ENCODE measurements at regions not wholly inside any gene's neighbourhood (a gene's known extent, or its start where the extent isn't known, plus 50 kb on each side); places are given as distances from the start of the nearest gene placed in this dataset.

DNA sequence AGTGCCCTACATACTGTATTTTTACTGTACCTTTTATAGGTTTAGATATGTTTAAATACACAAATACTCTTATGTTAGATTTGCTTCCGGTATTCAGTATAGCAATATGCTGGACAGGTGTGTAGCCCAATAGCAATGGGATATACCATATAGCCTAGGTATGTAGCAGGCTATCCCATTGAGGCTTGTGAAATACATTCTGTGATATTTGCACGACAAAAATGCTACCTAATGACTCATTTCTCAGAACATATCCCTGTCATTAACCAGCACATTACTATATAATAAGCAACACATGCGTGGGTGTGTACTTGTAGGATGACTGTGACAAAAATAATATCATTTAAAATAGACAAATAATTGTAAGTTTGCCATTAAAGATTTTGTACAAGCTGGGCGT is 208.8 kb downstream of the MRPS30 start:
- Mint-ChIP-seq H3K4me1 (ENCODE audit: low read depth) (no peaks in the 10 kb centered on the region), H3K9me3 (peaks cover 28% of the 10 kb centered on the region), H3K27me3 (ENCODE audit: insufficient read depth) (no peaks in the 10 kb centered on the region), H3K4me3 (no peak overlapping the region), H3K36me3 (ENCODE audit: low read depth) (no peaks in the 10 kb centered on the region), H3K27ac (no peak overlapping the region)
- no peak for DNase-seq
- TF ChIP-seq, protein P1, sequence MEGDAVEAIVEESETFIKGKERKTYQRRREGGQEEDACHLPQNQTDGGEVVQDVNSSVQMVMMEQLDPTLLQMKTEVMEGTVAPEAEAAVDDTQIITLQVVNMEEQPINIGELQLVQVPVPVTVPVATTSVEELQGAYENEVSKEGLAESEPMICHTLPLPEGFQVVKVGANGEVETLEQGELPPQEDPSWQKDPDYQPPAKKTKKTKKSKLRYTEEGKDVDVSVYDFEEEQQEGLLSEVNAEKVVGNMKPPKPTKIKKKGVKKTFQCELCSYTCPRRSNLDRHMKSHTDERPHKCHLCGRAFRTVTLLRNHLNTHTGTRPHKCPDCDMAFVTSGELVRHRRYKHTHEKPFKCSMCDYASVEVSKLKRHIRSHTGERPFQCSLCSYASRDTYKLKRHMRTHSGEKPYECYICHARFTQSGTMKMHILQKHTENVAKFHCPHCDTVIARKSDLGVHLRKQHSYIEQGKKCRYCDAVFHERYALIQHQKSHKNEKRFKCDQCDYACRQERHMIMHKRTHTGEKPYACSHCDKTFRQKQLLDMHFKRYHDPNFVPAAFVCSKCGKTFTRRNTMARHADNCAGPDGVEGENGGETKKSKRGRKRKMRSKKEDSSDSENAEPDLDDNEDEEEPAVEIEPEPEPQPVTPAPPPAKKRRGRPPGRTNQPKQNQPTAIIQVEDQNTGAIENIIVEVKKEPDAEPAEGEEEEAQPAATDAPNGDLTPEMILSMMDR (IDR thresholded peaks at IDR 0.05) = no peak

DNA sequence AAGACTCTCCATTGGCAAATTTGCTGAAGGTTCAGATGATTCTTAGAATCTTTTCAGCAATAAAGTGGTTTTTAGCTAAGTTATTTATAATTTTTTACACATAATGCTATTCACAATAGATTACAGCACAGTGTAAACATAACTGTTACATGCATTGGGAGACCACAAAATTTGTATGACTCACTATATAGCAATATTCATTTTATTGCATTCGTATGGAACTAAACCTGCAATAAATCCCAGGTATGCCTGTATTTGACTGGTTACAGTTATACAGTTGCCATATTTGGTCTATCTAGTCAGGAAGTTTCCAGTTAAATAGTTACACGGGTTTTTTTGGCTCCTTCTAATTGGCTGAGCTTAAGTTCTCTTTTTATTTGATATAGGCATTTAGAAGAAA is 220.8 kb downstream of the MRPS30 start:
- no peaks in the 10 kb centered on the region for H3K4me1 Mint-ChIP-seq (ENCODE audit: low read depth)
- H3K27ac Mint-ChIP-seq = no peak overlapping the region
- H3K36me3 Mint-ChIP-seq (ENCODE audit: low read depth) = no peaks in the 10 kb centered on the region
- no peak overlapping the region for H3K4me3 Mint-ChIP-seq
- no peak for DNase-seq
- no peaks in the 10 kb centered on the region for H3K27me3 Mint-ChIP-seq (ENCODE audit: insufficient read depth)
- TF ChIP-seq, protein P1 (IDR thresholded peaks at IDR 0.05) = no peak
- H3K9me3 Mint-ChIP-seq = peaks cover 19% of the 10 kb centered on the region

DNA sequence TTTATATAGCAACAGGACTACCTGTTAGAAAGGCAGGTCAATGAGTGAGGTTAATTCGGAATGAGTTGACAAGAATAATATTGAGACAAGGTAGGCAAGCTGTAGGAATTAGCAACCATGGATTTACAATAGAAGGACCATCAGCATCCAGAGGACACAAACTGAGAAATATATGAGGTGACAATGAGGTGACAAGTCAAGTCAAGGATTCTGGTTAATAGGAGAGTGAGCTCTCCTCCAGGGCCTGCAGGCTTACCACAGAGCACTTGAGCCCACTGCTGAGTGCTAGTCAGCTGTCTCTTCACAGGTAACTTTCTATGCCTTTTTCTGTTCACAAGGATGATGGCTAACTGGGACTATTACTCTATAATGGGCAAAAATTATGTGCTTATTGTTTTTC is 227.2 kb downstream of the MRPS30 start:
- DNase-seq = no peak
- TF ChIP-seq, protein P1 (IDR thresholded peaks at IDR 0.05) = no peak
- H3K9me3 Mint-ChIP-seq = no peaks in the 10 kb centered on the region
- H3K4me3 Mint-ChIP-seq = no peak overlapping the region
- H3K27ac Mint-ChIP-seq = no peak overlapping the region
- no peaks in the 10 kb centered on the region for H3K4me1 Mint-ChIP-seq (ENCODE audit: low read depth)
- no peaks in the 10 kb centered on the region for H3K36me3 Mint-ChIP-seq (ENCODE audit: low read depth)
- H3K27me3 Mint-ChIP-seq (ENCODE audit: insufficient read depth) = no peaks in the 10 kb centered on the region

DNA sequence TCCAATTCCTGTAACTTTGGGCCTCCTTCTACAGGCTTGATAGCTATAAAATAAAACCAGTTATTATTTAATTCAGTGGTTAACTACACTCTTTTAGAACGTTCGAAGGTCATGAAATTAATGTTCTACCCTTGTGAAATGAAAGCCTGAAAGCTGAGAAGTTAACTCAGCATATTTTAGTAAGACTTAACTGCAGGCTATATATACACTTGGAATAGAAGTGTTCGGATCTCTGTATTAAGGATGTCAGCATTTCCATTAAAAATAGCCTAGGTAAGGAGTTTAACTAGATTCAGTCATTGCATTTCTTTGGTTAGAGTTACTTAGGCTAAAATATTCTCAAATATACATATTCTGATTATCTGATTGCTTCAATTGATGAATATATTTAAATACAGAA is 229.2 kb downstream of the MRPS30 start:
- no peaks in the 10 kb centered on the region for H3K4me1 Mint-ChIP-seq (ENCODE audit: low read depth)
- H3K27ac Mint-ChIP-seq = no peak overlapping the region
- H3K27me3 Mint-ChIP-seq (ENCODE audit: insufficient read depth) = no peaks in the 10 kb centered on the region
- no peaks in the 10 kb centered on the region for H3K36me3 Mint-ChIP-seq (ENCODE audit: low read depth)
- TF ChIP-seq, protein P1 (IDR thresholded peaks at IDR 0.05) = no peak
- no peaks in the 10 kb centered on the region for H3K9me3 Mint-ChIP-seq
- no peak for DNase-seq
- no peak overlapping the region for H3K4me3 Mint-ChIP-seq

DNA sequence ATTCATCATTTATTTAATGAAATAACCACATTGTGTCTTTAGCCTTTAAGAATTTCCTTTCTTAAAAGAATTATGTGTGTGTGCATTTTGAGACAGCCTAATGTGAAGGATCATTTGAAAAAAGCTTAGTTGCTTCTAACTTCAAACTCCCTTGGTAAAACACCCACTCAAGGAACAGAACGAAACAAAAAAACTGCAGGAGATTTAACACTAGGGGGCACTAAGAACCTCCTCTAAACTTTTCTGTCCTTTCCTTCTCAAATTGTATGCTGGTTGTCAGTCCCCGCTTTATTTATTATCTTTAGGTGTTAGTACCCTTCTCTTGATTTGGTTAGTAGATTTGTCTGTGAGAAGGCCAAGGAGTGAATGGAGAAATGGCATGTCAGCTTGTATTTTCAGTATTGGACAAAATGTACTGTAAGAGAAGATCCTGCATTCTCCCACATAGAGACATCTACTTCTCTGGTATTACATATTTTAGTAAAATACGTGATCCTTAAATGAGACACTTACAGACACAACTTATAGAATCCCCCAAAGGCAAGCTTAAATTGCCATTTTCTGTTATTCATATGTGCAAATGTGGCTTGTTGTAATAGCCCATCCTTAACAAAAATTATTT is 229.7 kb downstream of the MRPS30 start:
- Mint-ChIP-seq H3K27ac (no peak overlapping the region), H3K4me3 (no peak overlapping the region), H3K27me3 (ENCODE audit: insufficient read depth) (no peaks in the 10 kb centered on the region), H3K4me1 (ENCODE audit: low read depth) (no peaks in the 10 kb centered on the region), H3K36me3 (ENCODE audit: low read depth) (no peaks in the 10 kb centered on the region), H3K9me3 (no peaks in the 10 kb centered on the region)
- TF ChIP-seq, protein P1 (IDR thresholded peaks at IDR 0.05) = peak; percentile 76
- no peak for DNase-seq

DNA sequence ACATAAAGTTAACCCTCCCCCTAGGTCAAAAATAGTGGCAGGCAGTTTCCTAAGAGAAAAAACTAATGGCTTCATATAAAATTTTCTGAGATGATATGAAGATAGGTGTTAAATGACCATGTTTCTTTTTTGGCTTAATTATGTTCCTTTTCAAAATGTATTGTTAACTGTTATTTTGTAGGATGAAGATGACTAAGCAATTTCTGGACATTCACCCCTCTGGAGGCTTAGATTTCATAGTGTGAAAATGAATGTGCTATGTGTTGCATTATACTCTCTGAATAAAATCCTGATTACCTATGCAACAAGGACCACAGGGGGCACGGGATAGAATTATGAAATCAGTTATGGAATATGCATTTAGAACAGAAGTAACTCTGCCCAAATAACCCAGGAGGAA is 233.5 kb downstream of the MRPS30 start:
- H3K27ac Mint-ChIP-seq = no peak overlapping the region
- TF ChIP-seq, protein P1 (IDR thresholded peaks at IDR 0.05) = no peak
- H3K36me3 Mint-ChIP-seq (ENCODE audit: low read depth) = no peaks in the 10 kb centered on the region
- H3K4me1 Mint-ChIP-seq (ENCODE audit: low read depth) = no peaks in the 10 kb centered on the region
- no peak overlapping the region for H3K4me3 Mint-ChIP-seq
- H3K27me3 Mint-ChIP-seq (ENCODE audit: insufficient read depth) = no peaks in the 10 kb centered on the region
- DNase-seq = no peak
- no peaks in the 10 kb centered on the region for H3K9me3 Mint-ChIP-seq

Measured in HFFc6 (cell line).